ENCODE measurements at regions not wholly inside any gene's neighbourhood (a gene's known extent, or its start where the extent isn't known, plus 50 kb on each side); places are given as distances from the start of the nearest gene placed in this dataset.

GRCh38 chr20:48094196-48094749, 309.0 kb upstream of the SULF2 start:
- no peaks in the 10 kb centered on the region for H3K36me3 ChIP-seq (ENCODE audit: control insufficient read depth, insufficient read depth, low read length)
- no peak overlapping the region for H3K4me3 ChIP-seq (ENCODE audit: low read depth, low read length)
- no peak for TF ChIP-seq CTCF (IDR thresholded peaks at IDR 0.05; ENCODE audit: insufficient read depth, low read depth, low read length)
- ChIA-PET POLR2A (no interaction called here), CTCF (no interaction called here)
- H3K27me3 ChIP-seq (ENCODE audit: control insufficient read depth, insufficient read depth, low read length): peaks cover 2% of the 10 kb centered on the region; the same call in 1 of the 2 replicates
- DNase-seq (ENCODE audit: low read depth): no peak

- ChIA-PET CTCF (no interaction called here), POLR2A (no interaction called here)
- DNase-seq (ENCODE audit: low read depth): no peak
- no peaks in the 10 kb centered on the region for H3K36me3 ChIP-seq (ENCODE audit: control insufficient read depth, insufficient read depth, low read length)
- H3K4me3 ChIP-seq (ENCODE audit: low read depth, low read length): no peak overlapping the region
- no peak for TF ChIP-seq CTCF (IDR thresholded peaks at IDR 0.05; ENCODE audit: insufficient read depth, low read depth, low read length)
- peaks cover 4% of the 10 kb centered on the region; the same call in 1 of the 2 replicates for H3K27me3 ChIP-seq (ENCODE audit: control insufficient read depth, insufficient read depth, low read length)
Observed at GRCh38 chr20:48092596-48093280, 307.5 kb upstream of the SULF2 start.

GRCh38 chr20:48090784-48091183, 305.5 kb upstream of the SULF2 start:
- Histone ChIP-seq H3K4me3 (ENCODE audit: low read depth, low read length) (no peak overlapping the region), H3K36me3 (ENCODE audit: control insufficient read depth, insufficient read depth, low read length) (no peaks in the 10 kb centered on the region), H3K27me3 (ENCODE audit: control insufficient read depth, insufficient read depth, low read length) (peaks cover 4% of the 10 kb centered on the region; the same call in 1 of the 2 replicates)
- DNase-seq (ENCODE audit: low read depth): no peak
- POLR2A ChIA-PET: no interaction called here
- CTCF ChIA-PET: no interaction called here
- no peak for TF ChIP-seq CTCF (IDR thresholded peaks at IDR 0.05; ENCODE audit: insufficient read depth, low read depth, low read length)

- peaks cover 4% of the 10 kb centered on the region; the same call in 1 of the 2 replicates for H3K27me3 ChIP-seq (ENCODE audit: control insufficient read depth, insufficient read depth, low read length)
- DNase-seq (ENCODE audit: low read depth): no peak
- H3K36me3 ChIP-seq (ENCODE audit: control insufficient read depth, insufficient read depth, low read length): no peaks in the 10 kb centered on the region
- CTCF ChIA-PET: no interaction called here
- no peak overlapping the region for H3K4me3 ChIP-seq (ENCODE audit: low read depth, low read length)
- no peak for TF ChIP-seq CTCF (IDR thresholded peaks at IDR 0.05; ENCODE audit: insufficient read depth, low read depth, low read length)
- POLR2A ChIA-PET: no interaction called here
Observed at GRCh38 chr20:48090314-48090713, 305.0 kb upstream of the SULF2 start.

- TF ChIP-seq CTCF (IDR thresholded peaks at IDR 0.05; ENCODE audit: insufficient read depth, low read depth, low read length): no peak
- no peak for DNase-seq (ENCODE audit: low read depth)
- Histone ChIP-seq H3K36me3 (ENCODE audit: control insufficient read depth, insufficient read depth, low read length) (no peaks in the 10 kb centered on the region), H3K4me3 (ENCODE audit: low read depth, low read length) (no peak overlapping the region), H3K27me3 (ENCODE audit: control insufficient read depth, insufficient read depth, low read length) (peaks cover 4% of the 10 kb centered on the region)
- ChIA-PET CTCF (interaction anchor here (1.5 kb wide), 1 partner anchor 25 kb away, joined by 4 read pairs; no protein-coding TSS in a partner anchor), POLR2A (no interaction called here)
Observed at GRCh38 chr20:48080583-48080982, 295.3 kb upstream of the SULF2 start.
